GM21381 (cell line): ENCODE measurements at regions not wholly inside any gene's neighbourhood (a gene's known extent, or its start where the extent isn't known, plus 50 kb on each side); places are given as distances from the start of the nearest gene placed in this dataset.
"Not testable (repeated sequence)": the region's sequence is repeated elsewhere in the genome, so short reads cannot be mapped to it uniquely, and the experiment has no call there.

Experiments
- ATAC-seq: cut with Tn5 transposase; IDR thresholded peaks from one replicate; pipeline ENCODE4 v1.9.1; 2021; ENCODE audit warnings: mild to moderate bottlenecking, moderate library complexity; ENCODE audit not compliant: unreplicated experiment

- no peak for ATAC-seq
Observed at GRCh38 chr16:86856946-86857586, 278.7 kb downstream of the FOXL1 start.

GRCh38 chr16:86857807-86858206 lies 279.5 kb downstream of the FOXL1 start:
- no peak for ATAC-seq

GRCh38 chr16:86858501-86858900 lies 280.2 kb downstream of the FOXL1 start:
- ATAC-seq: no peak

- ATAC-seq: not testable (repeated sequence)
Observed at GRCh38 chr16:86861270-86861858, 283.0 kb downstream of the FOXL1 start.

GRCh38 chr16:86862595-86863280 lies 284.4 kb downstream of the FOXL1 start:
- no peak for ATAC-seq

- ATAC-seq: no peak
Observed at GRCh38 chr16:86863609-86864008, 285.3 kb downstream of the FOXL1 start.

- no peak for ATAC-seq
Observed at GRCh38 chr16:86864586-86864985, 286.2 kb downstream of the FOXL1 start.

GRCh38 chr16:86865851-86866662 lies 287.7 kb downstream of the FOXL1 start:
- ATAC-seq: no peak

- ATAC-seq: no peak
Observed at GRCh38 chr16:86866986-86867722, 288.8 kb downstream of the FOXL1 start.

- no peak for ATAC-seq
Observed at GRCh38 chr16:86868070-86868469, 289.7 kb downstream of the FOXL1 start.

GRCh38 chr16:86868786-86869185 lies 290.4 kb downstream of the FOXL1 start:
- no peak for ATAC-seq

GRCh38 chr16:86869288-86870022 lies 291.1 kb downstream of the FOXL1 start:
- ATAC-seq: no peak

- ATAC-seq: no peak
Observed at GRCh38 chr16:86870380-86870779, 292.0 kb downstream of the FOXL1 start.

- no peak for ATAC-seq
Observed at GRCh38 chr16:86872131-86872530, 293.8 kb downstream of the FOXL1 start.

- ATAC-seq: no peak
Observed at GRCh38 chr16:86872833-86873232, 294.5 kb downstream of the FOXL1 start.

GRCh38 chr16:86874141-86874540 lies 295.8 kb downstream of the FOXL1 start:
- no peak for ATAC-seq

GRCh38 chr16:86876499-86876898 lies 298.1 kb downstream of the FOXL1 start:
- ATAC-seq: no peak

- no peak for ATAC-seq
Observed at GRCh38 chr16:86877108-86877507, 298.8 kb downstream of the FOXL1 start.

GRCh38 chr16:86877835-86878234 lies 299.5 kb downstream of the FOXL1 start:
- no peak for ATAC-seq
